ENCODE measurements at regions not wholly inside any gene's neighbourhood (a gene's known extent, or its start where the extent isn't known, plus 50 kb on each side); places are given as distances from the start of the nearest gene placed in this dataset.

GRCh38 chr15:37819191-37819590 is 115.2 kb upstream of the TMCO5A start:
- 75% methylated on average over 1 of the region's 1 CpG for WGBS
- DNase-seq (ENCODE audit: low spot score) = no peak
- Histone ChIP-seq H3K4me3 (ENCODE audit: low read depth in 1 of 3, low read length in 3 of 3) (no peak overlapping the region), H3K27me3 (ENCODE audit: control insufficient read depth in 4 of 4, insufficient read depth in 4 of 4, low read length in 3 of 4) (no peaks in the 10 kb centered on the region), H3K9me3 (ENCODE audit: control insufficient read depth in 4 of 4, low read length in 3 of 4) (no peaks in the 10 kb centered on the region), H3K36me3 (ENCODE audit: control insufficient read depth in 4 of 4, insufficient read depth in 3 of 4, low read depth in 1 of 4, low read length in 3 of 4) (no peaks in the 10 kb centered on the region), H3K9ac (ENCODE audit: low read depth in 1 of 2, low read length in 2 of 2) (no peak overlapping the region), H3K4me1 (ENCODE audit: control insufficient read depth in 4 of 4, insufficient read depth in 4 of 4, low read length in 3 of 4) (peaks cover 0 to 5% (median 1%) of the 10 kb centered on the region in 4 donors), H3K27ac (ENCODE audit: low read depth in 1 of 2, low read length in 2 of 2) (no peak overlapping the region)
- TF ChIP-seq HNF4G (IDR thresholded peaks at IDR 0.05) = no peak
- no peak for TF ChIP-seq SP1 (IDR thresholded peaks at IDR 0.05)
- no peak for TF ChIP-seq ATF3 (IDR thresholded peaks at IDR 0.05)
- TF ChIP-seq CTCF (IDR thresholded peaks at IDR 0.05; ENCODE audit: low read depth, low read length, missing input control) = no peak
- TF ChIP-seq FOXA1 (IDR thresholded peaks at IDR 0.05) = no peak
- no peak for TF ChIP-seq MAX (IDR thresholded peaks at IDR 0.05)
- TF ChIP-seq JUND (IDR thresholded peaks at IDR 0.05) = no peak
- TF ChIP-seq YY1 (IDR thresholded peaks at IDR 0.05) = no peak
- TF ChIP-seq REST (IDR thresholded peaks at IDR 0.05) = no peak
- no peak for TF ChIP-seq FOXA2 (IDR thresholded peaks at IDR 0.05)
- TF ChIP-seq NR2F2 (IDR thresholded peaks at IDR 0.05) = no peak
- no peak for TF ChIP-seq HNF4A (conservative IDR thresholded peaks at IDR 0.05)
- TF ChIP-seq RXRA (IDR thresholded peaks at IDR 0.05) = no peak
- TF ChIP-seq RAD21 (IDR thresholded peaks at IDR 0.05) = no peak

GRCh38 chr15:37820380-37821128 is 113.9 kb upstream of the TMCO5A start:
- no peak overlapping the region for H3K4me3 ChIP-seq (ENCODE audit: low read depth in 1 of 3, low read length in 3 of 3)
- H3K27me3 ChIP-seq (ENCODE audit: control insufficient read depth in 4 of 4, insufficient read depth in 4 of 4, low read length in 3 of 4) = no peaks in the 10 kb centered on the region
- WGBS = 83% methylated on average over 10 of the region's 10 CpGs
- no peak overlapping the region for H3K27ac ChIP-seq (ENCODE audit: low read depth in 1 of 2, low read length in 2 of 2)
- no peaks in the 10 kb centered on the region for H3K36me3 ChIP-seq (ENCODE audit: control insufficient read depth in 4 of 4, insufficient read depth in 3 of 4, low read depth in 1 of 4, low read length in 3 of 4)
- no peak overlapping the region for H3K9ac ChIP-seq (ENCODE audit: low read depth in 1 of 2, low read length in 2 of 2)
- no peaks in the 10 kb centered on the region for H3K9me3 ChIP-seq (ENCODE audit: control insufficient read depth in 4 of 4, low read length in 3 of 4)
- no peak for DNase-seq (ENCODE audit: low spot score)
- no peaks in the 10 kb centered on the region for H3K4me1 ChIP-seq (ENCODE audit: control insufficient read depth in 4 of 4, insufficient read depth in 4 of 4, low read length in 3 of 4)
- TF ChIP-seq CTCF (IDR thresholded peaks at IDR 0.05; ENCODE audit: low read depth, low read length, missing input control) (no peak), REST (IDR thresholded peaks at IDR 0.05) (no peak), FOXA1 (IDR thresholded peaks at IDR 0.05) (no peak), GABPA (IDR thresholded peaks at IDR 0.05 in 1 of 2, conservative IDR thresholded peaks at IDR 0.05 in 1 of 2) (no peak), TAF1 (conservative IDR thresholded peaks at IDR 0.05) (no peak), RXRA (IDR thresholded peaks at IDR 0.05) (no peak), YY1 (IDR thresholded peaks at IDR 0.05) (no peak), HNF4A (conservative IDR thresholded peaks at IDR 0.05) (no peak), ATF3 (IDR thresholded peaks at IDR 0.05) (no peak), SP1 (IDR thresholded peaks at IDR 0.05) (no peak), HNF4G (IDR thresholded peaks at IDR 0.05) (no peak), RAD21 (IDR thresholded peaks at IDR 0.05) (no peak), NR2F2 (IDR thresholded peaks at IDR 0.05) (no peak)

Data from liver (tissue), 8 donors.